ENCODE measurements at regions not wholly inside any gene's neighbourhood (a gene's known extent, or its start where the extent isn't known, plus 50 kb on each side); places are given as distances from the start of the nearest gene placed in this dataset.

DNA sequence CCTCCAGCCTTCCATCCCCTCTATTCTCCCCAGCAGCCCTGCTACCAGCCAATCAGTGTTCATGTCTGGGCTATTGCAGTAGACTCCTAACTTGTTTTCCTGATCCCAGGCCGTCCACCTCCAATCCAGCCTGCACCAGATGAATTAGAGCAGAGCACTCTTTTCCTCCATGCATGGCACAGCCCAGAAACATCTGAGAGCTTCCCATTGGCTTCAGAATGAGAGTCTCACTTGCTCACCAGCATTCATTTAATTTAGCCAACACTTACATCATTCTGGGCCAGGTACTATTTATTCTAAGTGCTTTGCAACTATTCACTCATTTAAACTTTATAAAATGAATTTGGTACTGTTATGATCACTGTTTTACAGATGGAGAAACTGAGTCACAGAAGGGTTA lies 51.4 kb upstream of the DUSP5 start:
- H3K79me2 ChIP-seq (ENCODE audit: low read length): no peaks in the 10 kb centered on the region
- no peak overlapping the region for H2AFZ ChIP-seq (ENCODE audit: low read length)
- H3K4me2 ChIP-seq (ENCODE audit: low read depth, low read length, poor library complexity, severe bottlenecking): no peak overlapping the region
- peaks cover 13% of the 10 kb centered on the region for H3K4me1 ChIP-seq (ENCODE audit: low read length)
- no peak overlapping the region for H3K4me3 ChIP-seq (ENCODE audit: low read length)
- no peaks in the 10 kb centered on the region for H3K36me3 ChIP-seq (ENCODE audit: insufficient read depth, low read length)
- H3K27ac ChIP-seq (ENCODE audit: low read length): no peak overlapping the region
- no peak for DNase-seq
- no peaks in the 10 kb centered on the region for H4K20me1 ChIP-seq (ENCODE audit: insufficient read depth, low read depth, low read length)
- no peaks in the 10 kb centered on the region for H3K9me3 ChIP-seq (ENCODE audit: low read length)
- H3K9ac ChIP-seq (ENCODE audit: low read length): no peak overlapping the region
- H3K27me3 ChIP-seq (ENCODE audit: low read length): 0 out of 2 replicates have a peak, but pooled peaks cover 2% of the 10 kb centered on the region
- H3K9me2 ChIP-seq (replicated peaks; ENCODE audit: insufficient read depth, low read length): no peaks in the 10 kb centered on the region

DNA sequence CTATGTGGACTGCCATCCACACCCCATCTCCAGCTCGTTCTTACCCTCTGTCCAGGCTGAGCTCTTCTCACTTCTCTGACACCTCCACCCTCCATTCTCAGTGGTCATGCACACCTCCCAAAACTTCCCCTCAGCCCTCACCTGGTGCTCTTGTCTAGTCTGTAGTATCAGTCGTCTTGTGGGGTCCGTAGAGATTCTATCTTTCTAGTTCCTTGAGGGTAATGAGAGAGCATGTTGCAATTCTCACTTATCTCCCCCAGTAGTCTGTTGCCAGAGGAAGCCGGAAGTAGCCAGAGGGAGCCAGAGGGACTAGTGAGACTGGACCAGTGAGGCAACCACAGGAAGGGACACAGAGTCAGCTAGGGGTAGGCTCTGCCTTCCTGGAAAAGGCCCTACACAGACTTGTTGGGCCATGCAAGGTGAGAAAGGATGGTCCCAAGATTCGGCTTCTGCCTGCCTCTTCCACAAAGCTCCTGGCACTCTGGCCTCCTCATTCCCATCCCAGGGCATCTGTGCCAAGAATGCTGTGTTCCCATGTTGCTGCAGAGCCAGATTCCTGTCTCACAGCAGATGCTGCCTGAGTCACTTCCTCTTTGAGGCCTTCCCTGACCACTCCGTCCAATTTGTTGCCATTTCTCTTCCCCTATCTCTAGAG lies 50.6 kb upstream of the DUSP5 start:
- DNase-seq: no peak
- H3K9ac ChIP-seq (ENCODE audit: low read length): no peak overlapping the region
- H3K27me3 ChIP-seq (ENCODE audit: low read length): 0 out of 2 replicates have a peak, but pooled peaks cover 2% of the 10 kb centered on the region
- H3K27ac ChIP-seq (ENCODE audit: low read length): no peak overlapping the region
- H3K9me3 ChIP-seq (ENCODE audit: low read length): no peaks in the 10 kb centered on the region
- H3K4me3 ChIP-seq (ENCODE audit: low read length): no peak overlapping the region
- no peaks in the 10 kb centered on the region for H3K79me2 ChIP-seq (ENCODE audit: low read length)
- H3K36me3 ChIP-seq (ENCODE audit: insufficient read depth, low read length): no peaks in the 10 kb centered on the region
- no peaks in the 10 kb centered on the region for H4K20me1 ChIP-seq (ENCODE audit: insufficient read depth, low read depth, low read length)
- H3K4me1 ChIP-seq (ENCODE audit: low read length): peaks cover 7% of the 10 kb centered on the region
- H3K4me2 ChIP-seq (ENCODE audit: low read depth, low read length, poor library complexity, severe bottlenecking): no peak overlapping the region
- no peaks in the 10 kb centered on the region for H3K9me2 ChIP-seq (replicated peaks; ENCODE audit: insufficient read depth, low read length)
- no peak overlapping the region for H2AFZ ChIP-seq (ENCODE audit: low read length)

DNA sequence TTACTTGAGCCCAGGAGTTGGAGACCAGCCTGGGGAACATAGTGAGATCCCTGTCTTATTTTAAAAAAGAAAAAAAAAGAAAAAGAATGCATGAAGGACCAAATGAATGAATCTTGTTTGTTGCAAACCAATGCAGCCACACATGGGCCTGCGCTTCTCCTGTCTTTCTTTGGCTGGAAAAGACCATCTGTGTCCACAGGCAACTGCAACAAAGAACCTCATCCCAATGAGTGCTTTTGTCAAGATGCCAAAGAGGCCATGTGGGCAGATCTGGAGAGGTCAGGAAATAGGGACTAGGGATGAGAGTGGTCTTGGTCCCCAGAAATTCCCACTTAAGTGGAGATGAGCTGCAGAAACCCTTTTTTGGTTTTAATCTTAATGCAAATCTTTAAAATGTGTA lies 49.8 kb upstream of the DUSP5 start:
- Histone ChIP-seq H4K20me1 (ENCODE audit: insufficient read depth, low read depth, low read length) (no peaks in the 10 kb centered on the region), H3K9me2 (replicated peaks; ENCODE audit: insufficient read depth, low read length) (no peaks in the 10 kb centered on the region), H2AFZ (ENCODE audit: low read length) (no peak overlapping the region), H3K79me2 (ENCODE audit: low read length) (no peaks in the 10 kb centered on the region), H3K9ac (ENCODE audit: low read length) (no peak overlapping the region), H3K4me2 (ENCODE audit: low read depth, low read length, poor library complexity, severe bottlenecking) (no peak overlapping the region), H3K4me1 (ENCODE audit: low read length) (peaks cover 4% of the 10 kb centered on the region), H3K27ac (ENCODE audit: low read length) (no peak overlapping the region), H3K9me3 (ENCODE audit: low read length) (no peaks in the 10 kb centered on the region), H3K36me3 (ENCODE audit: insufficient read depth, low read length) (no peaks in the 10 kb centered on the region), H3K4me3 (ENCODE audit: low read length) (no peak overlapping the region), H3K27me3 (ENCODE audit: low read length) (0 out of 2 replicates have a peak, but pooled peaks cover 2% of the 10 kb centered on the region)
- no peak for DNase-seq

All from Karpas-422 (cell line).